ENCODE measurements at regions not wholly inside any gene's neighbourhood (a gene's known extent, or its start where the extent isn't known, plus 50 kb on each side); places are given as distances from the start of the nearest gene placed in this dataset.

DNA sequence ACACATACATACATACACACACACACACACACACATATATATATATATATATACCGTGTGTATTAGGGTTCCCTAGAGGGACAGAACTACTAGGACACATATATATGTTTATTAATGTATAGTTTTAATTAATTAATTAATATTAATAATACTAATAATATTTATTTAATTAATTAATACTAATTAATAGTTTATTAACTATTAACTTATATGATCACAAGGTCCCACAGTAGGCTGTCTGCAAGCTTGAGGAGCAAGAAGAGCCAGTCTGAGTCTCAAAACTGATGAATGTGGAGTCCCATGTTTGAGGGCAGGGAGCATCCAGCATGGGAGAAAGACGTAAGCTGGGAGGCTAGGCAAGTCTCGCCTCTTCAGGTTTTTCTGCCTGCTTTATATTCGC is 398.0 kb upstream of the KIF2A start:
- no peak overlapping the region for H3K9ac ChIP-seq (ENCODE audit: low read depth in 1 of 2, low read length in 2 of 2)
- 77% methylated on average over 4 of the region's 4 CpGs for WGBS
- TF ChIP-seq, protein P1, sequence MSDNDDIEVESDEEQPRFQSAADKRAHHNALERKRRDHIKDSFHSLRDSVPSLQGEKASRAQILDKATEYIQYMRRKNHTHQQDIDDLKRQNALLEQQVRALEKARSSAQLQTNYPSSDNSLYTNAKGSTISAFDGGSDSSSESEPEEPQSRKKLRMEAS (IDR thresholded peaks at IDR 0.05): no peak

DNA sequence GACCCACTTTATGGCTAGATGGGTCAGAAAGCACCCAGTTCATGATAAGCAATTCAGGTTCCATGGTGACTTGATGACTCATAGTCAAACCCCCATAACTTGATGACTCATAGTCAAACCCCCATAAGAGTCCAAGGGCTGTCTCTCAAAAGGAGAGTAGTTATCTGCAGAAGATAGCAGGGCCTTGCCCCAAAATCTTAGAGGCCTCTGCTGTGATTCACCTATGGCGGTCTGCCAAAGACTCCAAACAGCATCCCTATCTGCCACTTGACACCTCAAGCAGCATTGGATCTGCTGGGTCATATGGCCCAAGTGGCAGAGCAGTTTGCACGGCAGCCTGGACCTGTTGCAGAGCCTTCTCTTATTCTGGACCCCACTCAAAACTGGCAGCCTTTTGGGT is 395.2 kb upstream of the KIF2A start:
- TF ChIP-seq, protein P2, sequence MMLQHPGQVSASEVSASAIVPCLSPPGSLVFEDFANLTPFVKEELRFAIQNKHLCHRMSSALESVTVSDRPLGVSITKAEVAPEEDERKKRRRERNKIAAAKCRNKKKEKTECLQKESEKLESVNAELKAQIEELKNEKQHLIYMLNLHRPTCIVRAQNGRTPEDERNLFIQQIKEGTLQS (IDR thresholded peaks at IDR 0.05): no peak
- TF ChIP-seq, protein P3, sequence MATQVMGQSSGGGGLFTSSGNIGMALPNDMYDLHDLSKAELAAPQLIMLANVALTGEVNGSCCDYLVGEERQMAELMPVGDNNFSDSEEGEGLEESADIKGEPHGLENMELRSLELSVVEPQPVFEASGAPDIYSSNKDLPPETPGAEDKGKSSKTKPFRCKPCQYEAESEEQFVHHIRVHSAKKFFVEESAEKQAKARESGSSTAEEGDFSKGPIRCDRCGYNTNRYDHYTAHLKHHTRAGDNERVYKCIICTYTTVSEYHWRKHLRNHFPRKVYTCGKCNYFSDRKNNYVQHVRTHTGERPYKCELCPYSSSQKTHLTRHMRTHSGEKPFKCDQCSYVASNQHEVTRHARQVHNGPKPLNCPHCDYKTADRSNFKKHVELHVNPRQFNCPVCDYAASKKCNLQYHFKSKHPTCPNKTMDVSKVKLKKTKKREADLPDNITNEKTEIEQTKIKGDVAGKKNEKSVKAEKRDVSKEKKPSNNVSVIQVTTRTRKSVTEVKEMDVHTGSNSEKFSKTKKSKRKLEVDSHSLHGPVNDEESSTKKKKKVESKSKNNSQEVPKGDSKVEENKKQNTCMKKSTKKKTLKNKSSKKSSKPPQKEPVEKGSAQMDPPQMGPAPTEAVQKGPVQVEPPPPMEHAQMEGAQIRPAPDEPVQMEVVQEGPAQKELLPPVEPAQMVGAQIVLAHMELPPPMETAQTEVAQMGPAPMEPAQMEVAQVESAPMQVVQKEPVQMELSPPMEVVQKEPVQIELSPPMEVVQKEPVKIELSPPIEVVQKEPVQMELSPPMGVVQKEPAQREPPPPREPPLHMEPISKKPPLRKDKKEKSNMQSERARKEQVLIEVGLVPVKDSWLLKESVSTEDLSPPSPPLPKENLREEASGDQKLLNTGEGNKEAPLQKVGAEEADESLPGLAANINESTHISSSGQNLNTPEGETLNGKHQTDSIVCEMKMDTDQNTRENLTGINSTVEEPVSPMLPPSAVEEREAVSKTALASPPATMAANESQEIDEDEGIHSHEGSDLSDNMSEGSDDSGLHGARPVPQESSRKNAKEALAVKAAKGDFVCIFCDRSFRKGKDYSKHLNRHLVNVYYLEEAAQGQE (IDR thresholded peaks at IDR 0.05): no peak
- TF ChIP-seq, protein P4, sequence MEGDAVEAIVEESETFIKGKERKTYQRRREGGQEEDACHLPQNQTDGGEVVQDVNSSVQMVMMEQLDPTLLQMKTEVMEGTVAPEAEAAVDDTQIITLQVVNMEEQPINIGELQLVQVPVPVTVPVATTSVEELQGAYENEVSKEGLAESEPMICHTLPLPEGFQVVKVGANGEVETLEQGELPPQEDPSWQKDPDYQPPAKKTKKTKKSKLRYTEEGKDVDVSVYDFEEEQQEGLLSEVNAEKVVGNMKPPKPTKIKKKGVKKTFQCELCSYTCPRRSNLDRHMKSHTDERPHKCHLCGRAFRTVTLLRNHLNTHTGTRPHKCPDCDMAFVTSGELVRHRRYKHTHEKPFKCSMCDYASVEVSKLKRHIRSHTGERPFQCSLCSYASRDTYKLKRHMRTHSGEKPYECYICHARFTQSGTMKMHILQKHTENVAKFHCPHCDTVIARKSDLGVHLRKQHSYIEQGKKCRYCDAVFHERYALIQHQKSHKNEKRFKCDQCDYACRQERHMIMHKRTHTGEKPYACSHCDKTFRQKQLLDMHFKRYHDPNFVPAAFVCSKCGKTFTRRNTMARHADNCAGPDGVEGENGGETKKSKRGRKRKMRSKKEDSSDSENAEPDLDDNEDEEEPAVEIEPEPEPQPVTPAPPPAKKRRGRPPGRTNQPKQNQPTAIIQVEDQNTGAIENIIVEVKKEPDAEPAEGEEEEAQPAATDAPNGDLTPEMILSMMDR (IDR thresholded peaks at IDR 0.05; ENCODE audit: low read depth, low read length, missing input control): no peak
- no peak for TF ChIP-seq EGR1 (IDR thresholded peaks at IDR 0.05; ENCODE audit: low read depth in 2 of 2)
- TF ChIP-seq FOXA1 (IDR thresholded peaks at IDR 0.05): no peak
- no peak for TF ChIP-seq TAF1 (conservative IDR thresholded peaks at IDR 0.05)
- no peak for TF ChIP-seq HNF4A (conservative IDR thresholded peaks at IDR 0.05)
- TF ChIP-seq NR2F2 (IDR thresholded peaks at IDR 0.05): no peak
- TF ChIP-seq, protein P1 (IDR thresholded peaks at IDR 0.05): no peak
- TF ChIP-seq HNF4G (IDR thresholded peaks at IDR 0.05): no peak
- TF ChIP-seq FOXA2 (IDR thresholded peaks at IDR 0.05): no peak
- no peak for TF ChIP-seq RXRA (IDR thresholded peaks at IDR 0.05)
- TF ChIP-seq RAD21 (IDR thresholded peaks at IDR 0.05): no peak
- TF ChIP-seq GABPA (IDR thresholded peaks at IDR 0.05 in 1 of 2, conservative IDR thresholded peaks at IDR 0.05 in 1 of 2): no peak
- no peak for TF ChIP-seq YY1 (IDR thresholded peaks at IDR 0.05)
- TF ChIP-seq JUND (IDR thresholded peaks at IDR 0.05): no peak
- TF ChIP-seq, protein P5, sequence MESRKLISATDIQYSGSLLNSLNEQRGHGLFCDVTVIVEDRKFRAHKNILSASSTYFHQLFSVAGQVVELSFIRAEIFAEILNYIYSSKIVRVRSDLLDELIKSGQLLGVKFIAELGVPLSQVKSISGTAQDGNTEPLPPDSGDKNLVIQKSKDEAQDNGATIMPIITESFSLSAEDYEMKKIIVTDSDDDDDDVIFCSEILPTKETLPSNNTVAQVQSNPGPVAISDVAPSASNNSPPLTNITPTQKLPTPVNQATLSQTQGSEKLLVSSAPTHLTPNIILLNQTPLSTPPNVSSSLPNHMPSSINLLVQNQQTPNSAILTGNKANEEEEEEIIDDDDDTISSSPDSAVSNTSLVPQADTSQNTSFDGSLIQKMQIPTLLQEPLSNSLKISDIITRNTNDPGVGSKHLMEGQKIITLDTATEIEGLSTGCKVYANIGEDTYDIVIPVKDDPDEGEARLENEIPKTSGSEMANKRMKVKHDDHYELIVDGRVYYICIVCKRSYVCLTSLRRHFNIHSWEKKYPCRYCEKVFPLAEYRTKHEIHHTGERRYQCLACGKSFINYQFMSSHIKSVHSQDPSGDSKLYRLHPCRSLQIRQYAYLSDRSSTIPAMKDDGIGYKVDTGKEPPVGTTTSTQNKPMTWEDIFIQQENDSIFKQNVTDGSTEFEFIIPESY (IDR thresholded peaks at IDR 0.05): no peak
- TF ChIP-seq SP1 (IDR thresholded peaks at IDR 0.05): no peak
- H3K9me3 ChIP-seq (ENCODE audit: control insufficient read depth in 4 of 4, low read length in 3 of 4): peaks cover 2 to 10% (median 4%) of the 10 kb centered on the region in 4 donors
- no peaks in the 10 kb centered on the region for H3K4me1 ChIP-seq (ENCODE audit: control insufficient read depth in 4 of 4, insufficient read depth in 4 of 4, low read length in 3 of 4)
- H3K36me3 ChIP-seq (ENCODE audit: control insufficient read depth in 4 of 4, insufficient read depth in 3 of 4, low read depth in 1 of 4, low read length in 3 of 4): no peaks in the 10 kb centered on the region
- no peak for DNase-seq (ENCODE audit: low spot score)
- no peak overlapping the region for H3K9ac ChIP-seq (ENCODE audit: low read depth in 1 of 2, low read length in 2 of 2)
- H3K27ac ChIP-seq (ENCODE audit: low read depth in 1 of 2, low read length in 2 of 2): no peak overlapping the region
- 81% methylated on average over 2 of the region's 2 CpGs for WGBS
- peaks cover 0 to 6% (median 0%) of the 10 kb centered on the region in 4 donors for H3K27me3 ChIP-seq (ENCODE audit: control insufficient read depth in 4 of 4, insufficient read depth in 4 of 4, low read length in 3 of 4)
- no peak overlapping the region for H3K4me3 ChIP-seq (ENCODE audit: low read depth in 1 of 3, low read length in 3 of 3)

More for the DNA sequence above, 398.0 kb upstream of the KIF2A start:
- Histone ChIP-seq H3K4me1 (ENCODE audit: control insufficient read depth in 4 of 4, insufficient read depth in 4 of 4, low read length in 3 of 4) (no peaks in the 10 kb centered on the region), H3K27me3 (ENCODE audit: control insufficient read depth in 4 of 4, insufficient read depth in 4 of 4, low read length in 3 of 4) (peaks cover 0 to 6% (median 0%) of the 10 kb centered on the region in 4 donors), H3K27ac (ENCODE audit: low read depth in 1 of 2, low read length in 2 of 2) (no peak overlapping the region), H3K9me3 (ENCODE audit: control insufficient read depth in 4 of 4, low read length in 3 of 4) (peaks cover 2 to 10% (median 4%) of the 10 kb centered on the region in 4 donors), H3K4me3 (ENCODE audit: low read depth in 1 of 3, low read length in 3 of 3) (no peak overlapping the region), H3K36me3 (ENCODE audit: control insufficient read depth in 4 of 4, insufficient read depth in 3 of 4, low read depth in 1 of 4, low read length in 3 of 4) (no peaks in the 10 kb centered on the region)
- DNase-seq (ENCODE audit: low spot score): no peak
